ENCODE measurements at regions not wholly inside any gene's neighbourhood (a gene's known extent, or its start where the extent isn't known, plus 50 kb on each side); places are given as distances from the start of the nearest gene placed in this dataset.

GRCh38 chr2:198405311-198405710 is 600.9 kb downstream of the PLCL1 start:
- TF ChIP-seq ZNF626 (tag by site-specific recombination; IDR thresholded peaks at IDR 0.05), result no peak
- no peak for TF ChIP-seq ZBTB11 (tag by site-specific recombination; conservative IDR thresholded peaks at IDR 0.05; ENCODE audit: low read depth)
- no peak for TF ChIP-seq SP2 (tag by site-specific recombination; IDR thresholded peaks at IDR 0.05)
- no peak for TF ChIP-seq ZBTB1 (tag by site-specific recombination; IDR thresholded peaks at IDR 0.05)
- no peak for TF ChIP-seq ZSCAN30 (tag by site-specific recombination; IDR thresholded peaks at IDR 0.05)
- TF ChIP-seq, protein P1, sequence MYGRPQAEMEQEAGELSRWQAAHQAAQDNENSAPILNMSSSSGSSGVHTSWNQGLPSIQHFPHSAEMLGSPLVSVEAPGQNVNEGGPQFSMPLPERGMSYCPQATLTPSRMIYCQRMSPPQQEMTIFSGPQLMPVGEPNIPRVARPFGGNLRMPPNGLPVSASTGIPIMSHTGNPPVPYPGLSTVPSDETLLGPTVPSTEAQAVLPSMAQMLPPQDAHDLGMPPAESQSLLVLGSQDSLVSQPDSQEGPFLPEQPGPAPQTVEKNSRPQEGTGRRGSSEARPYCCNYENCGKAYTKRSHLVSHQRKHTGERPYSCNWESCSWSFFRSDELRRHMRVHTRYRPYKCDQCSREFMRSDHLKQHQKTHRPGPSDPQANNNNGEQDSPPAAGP (tag by site-specific recombination; IDR thresholded peaks at IDR 0.05), result no peak
- no peak for TF ChIP-seq ZNF677 (tag by site-specific recombination; IDR thresholded peaks at IDR 0.05)
- TF ChIP-seq ZBTB10 (tag by site-specific recombination; IDR thresholded peaks at IDR 0.05), result no peak
- TF ChIP-seq ZNF670 (tag by site-specific recombination; IDR thresholded peaks at IDR 0.05; ENCODE audit: low read depth), result no peak
- no peak for TF ChIP-seq CTCF (tag by site-specific recombination; IDR thresholded peaks at IDR 0.05)
- TF ChIP-seq, protein P2, sequence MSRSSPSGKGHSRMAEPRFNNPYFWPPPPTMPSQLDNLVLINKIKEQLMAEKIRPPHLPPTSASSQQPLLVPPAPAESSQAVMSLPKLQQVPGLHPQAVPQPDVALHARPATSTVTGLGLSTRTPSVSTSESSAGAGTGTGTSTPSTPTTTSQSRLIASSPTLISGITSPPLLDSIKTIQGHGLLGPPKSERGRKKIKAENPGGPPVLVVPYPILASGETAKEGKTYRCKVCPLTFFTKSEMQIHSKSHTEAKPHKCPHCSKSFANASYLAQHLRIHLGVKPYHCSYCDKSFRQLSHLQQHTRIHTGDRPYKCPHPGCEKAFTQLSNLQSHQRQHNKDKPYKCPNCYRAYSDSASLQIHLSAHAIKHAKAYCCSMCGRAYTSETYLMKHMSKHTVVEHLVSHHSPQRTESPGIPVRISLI (tag by site-specific recombination; IDR thresholded peaks at IDR 0.05), result no peak
- no peak for TF ChIP-seq ZNF645 (tag by site-specific recombination; IDR thresholded peaks at IDR 0.05)
- no peak for TF ChIP-seq ZNF112 (tag by site-specific recombination; IDR thresholded peaks at IDR 0.05)
